ENCODE measurements at regions not wholly inside any gene's neighbourhood (a gene's known extent, or its start where the extent isn't known, plus 50 kb on each side); places are given as distances from the start of the nearest gene placed in this dataset.
"Not testable (repeated sequence)": the region's sequence is repeated elsewhere in the genome, so short reads cannot be mapped to it uniquely, and the experiment has no call there.

GRCh38 chr6:6748001-6748400, 159.5 kb downstream of the LY86 start:
- no peak for DNase-seq (ENCODE audit: low read depth in 2 of 2, low spot score in 1 of 2)

DNA sequence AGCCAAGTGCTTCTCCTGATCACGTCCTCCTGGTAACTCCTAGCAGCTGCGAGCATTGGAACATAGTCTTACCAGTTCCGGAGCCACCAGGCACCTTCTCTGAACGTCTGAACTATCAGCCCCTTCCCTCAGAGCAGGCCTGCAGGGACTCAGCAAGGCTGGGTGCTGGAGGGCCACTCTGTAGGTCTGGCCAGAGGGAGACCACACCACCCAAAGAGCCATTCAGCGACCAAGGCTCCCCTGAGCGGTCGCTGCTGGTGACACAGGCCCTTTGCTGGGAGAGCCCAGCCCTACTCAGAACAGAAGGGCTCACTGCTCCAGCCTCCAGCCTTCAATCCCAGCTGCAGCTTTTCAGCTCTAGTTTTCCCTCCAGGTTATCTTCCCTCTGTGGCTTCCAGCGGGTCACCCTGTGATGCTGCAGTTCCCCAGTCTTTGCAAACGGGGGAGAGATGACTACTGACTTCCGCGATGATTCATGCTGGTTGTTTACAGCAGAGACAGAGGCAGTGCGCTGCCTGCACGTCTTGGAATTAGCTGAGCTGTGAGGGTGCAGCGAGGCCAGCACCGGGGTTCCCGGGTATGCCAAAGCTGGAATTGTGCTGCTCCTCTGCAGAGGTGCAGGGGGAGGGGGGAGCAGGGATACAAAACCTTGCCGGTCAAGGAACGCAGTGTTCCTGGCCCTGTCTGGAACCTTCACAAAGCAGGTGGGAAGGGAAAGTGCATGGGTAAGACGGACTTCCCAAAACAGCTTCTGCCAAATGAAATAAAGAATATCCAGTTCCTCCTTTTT, 161.4 kb downstream of the LY86 start:
- no peak for DNase-seq (ENCODE audit: low read depth in 2 of 2, low spot score in 1 of 2)

GRCh38 chr6:6750594-6751265, 162.2 kb downstream of the LY86 start:
- no peak for DNase-seq (ENCODE audit: low read depth in 2 of 2, low spot score in 1 of 2)

- DNase-seq (ENCODE audit: low read depth in 2 of 2, low spot score in 1 of 2): no peak
Observed at GRCh38 chr6:6751266-6751596, 162.7 kb downstream of the LY86 start.

GRCh38 chr6:6751619-6752023, 163.1 kb downstream of the LY86 start:
- no peak for DNase-seq (ENCODE audit: low read depth in 2 of 2, low spot score in 1 of 2)

DNA sequence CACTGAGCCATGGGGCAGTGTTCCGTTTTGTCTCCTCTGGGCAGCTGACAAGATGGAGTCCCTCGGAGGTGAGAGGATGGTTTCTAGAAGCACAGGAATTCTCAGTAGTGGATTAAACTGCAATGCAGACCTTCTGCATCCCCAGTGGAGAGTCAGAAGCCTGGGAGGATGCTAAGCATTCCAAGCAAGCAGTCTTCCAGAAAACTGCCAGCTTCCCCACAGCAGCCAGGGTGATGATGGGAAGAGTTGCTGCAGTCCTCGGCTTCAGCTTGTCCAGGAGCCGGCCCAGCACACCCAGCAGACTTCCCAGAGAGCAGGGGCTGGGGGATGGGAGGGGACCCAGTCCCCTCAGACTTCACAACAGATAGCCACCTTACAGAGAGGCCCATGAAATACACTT, 163.6 kb downstream of the LY86 start:
- no peak for DNase-seq (ENCODE audit: low read depth in 2 of 2, low spot score in 1 of 2)

DNA sequence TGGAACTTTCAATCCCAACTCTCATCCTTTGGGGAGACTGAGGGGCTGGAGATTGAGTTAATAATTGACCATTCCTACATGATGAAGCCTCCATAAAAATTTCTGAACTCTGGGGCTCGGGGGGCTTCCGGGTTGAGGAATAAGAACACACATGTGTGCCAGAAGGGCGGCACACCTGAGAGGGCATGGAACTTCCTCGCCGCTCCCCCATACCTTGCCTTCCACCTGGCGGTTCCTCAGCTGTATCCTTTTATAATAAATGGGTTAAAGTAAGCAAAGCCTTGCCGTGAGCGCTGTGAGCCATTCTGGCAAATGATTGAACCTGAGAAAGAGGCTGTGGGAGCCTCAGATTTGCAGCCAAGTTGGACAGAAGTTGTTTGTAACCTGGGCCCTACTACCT, 164.8 kb downstream of the LY86 start:
- no peak for DNase-seq (ENCODE audit: low read depth in 2 of 2, low spot score in 1 of 2)

- no peak for DNase-seq (ENCODE audit: low read depth in 2 of 2, low spot score in 1 of 2)
Observed at GRCh38 chr6:6756526-6756925, 168.0 kb downstream of the LY86 start.

GRCh38 chr6:6758546-6758914, 170.0 kb downstream of the LY86 start:
- DNase-seq (ENCODE audit: low read depth in 2 of 2, low spot score in 1 of 2): no peak

DNA sequence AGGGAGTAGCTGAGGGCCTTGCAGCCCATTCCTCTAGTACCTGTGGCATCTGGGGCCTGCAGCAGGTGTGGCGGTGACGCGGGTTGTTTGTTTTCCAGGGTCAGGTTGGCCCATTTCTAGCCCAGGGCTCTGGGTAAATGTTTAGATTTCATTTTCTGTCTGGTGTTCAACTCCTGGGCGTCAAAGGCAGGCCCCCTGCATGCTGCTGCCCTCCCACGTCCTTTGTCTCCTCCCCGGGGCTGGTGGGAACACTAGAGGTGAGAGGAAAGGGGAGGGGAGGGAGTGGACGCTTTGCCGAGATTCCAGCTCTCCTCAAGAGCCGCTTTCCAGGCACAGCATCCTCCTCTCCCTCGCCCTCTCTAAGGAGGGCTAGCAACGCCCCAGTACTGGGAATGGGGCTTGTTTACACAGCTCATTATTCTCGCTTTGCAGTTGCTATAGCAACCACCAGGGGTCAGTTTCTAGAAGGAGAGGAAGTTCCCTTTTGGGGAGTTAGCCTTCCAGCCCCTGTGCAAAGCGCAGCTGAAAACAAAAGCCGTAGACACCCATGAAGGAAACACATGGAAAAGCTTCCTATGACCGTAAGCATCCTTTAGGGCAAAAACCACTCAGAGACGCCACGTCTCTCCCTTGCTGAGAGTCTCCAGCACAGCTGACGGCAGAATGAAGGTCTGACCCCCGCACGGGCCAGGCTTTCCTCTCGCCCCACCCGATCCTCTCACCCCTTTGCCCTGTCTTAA, 170.6 kb downstream of the LY86 start:
- no peak for DNase-seq (ENCODE audit: low read depth in 2 of 2, low spot score in 1 of 2)

DNA sequence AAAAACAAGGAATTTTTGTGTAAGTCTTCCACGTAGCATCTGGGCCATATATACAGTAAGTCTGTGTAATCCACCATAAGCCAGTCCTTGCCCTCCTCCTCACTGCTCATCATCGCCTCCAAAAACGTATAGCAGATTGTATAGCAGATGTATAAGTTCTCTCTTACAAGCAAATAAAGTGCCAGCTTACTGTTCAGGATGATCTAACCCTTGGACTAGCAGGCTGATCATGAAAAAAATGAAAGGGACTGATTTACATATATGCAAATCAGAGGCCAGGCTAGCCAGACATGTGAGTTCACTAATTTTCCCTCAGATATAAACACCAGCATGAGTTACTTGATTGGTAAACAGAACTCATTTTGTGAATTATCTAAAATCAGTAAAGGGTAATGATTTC, 171.5 kb downstream of the LY86 start:
- DNase-seq (ENCODE audit: low read depth in 2 of 2, low spot score in 1 of 2): no peak

GRCh38 chr6:6762566-6762965, 174.0 kb downstream of the LY86 start:
- not testable (repeated sequence) for DNase-seq (ENCODE audit: low read depth in 2 of 2, low spot score in 1 of 2)

GRCh38 chr6:6764764-6765434, 176.4 kb downstream of the LY86 start:
- DNase-seq (ENCODE audit: low read depth in 2 of 2, low spot score in 1 of 2): no peak

DNA sequence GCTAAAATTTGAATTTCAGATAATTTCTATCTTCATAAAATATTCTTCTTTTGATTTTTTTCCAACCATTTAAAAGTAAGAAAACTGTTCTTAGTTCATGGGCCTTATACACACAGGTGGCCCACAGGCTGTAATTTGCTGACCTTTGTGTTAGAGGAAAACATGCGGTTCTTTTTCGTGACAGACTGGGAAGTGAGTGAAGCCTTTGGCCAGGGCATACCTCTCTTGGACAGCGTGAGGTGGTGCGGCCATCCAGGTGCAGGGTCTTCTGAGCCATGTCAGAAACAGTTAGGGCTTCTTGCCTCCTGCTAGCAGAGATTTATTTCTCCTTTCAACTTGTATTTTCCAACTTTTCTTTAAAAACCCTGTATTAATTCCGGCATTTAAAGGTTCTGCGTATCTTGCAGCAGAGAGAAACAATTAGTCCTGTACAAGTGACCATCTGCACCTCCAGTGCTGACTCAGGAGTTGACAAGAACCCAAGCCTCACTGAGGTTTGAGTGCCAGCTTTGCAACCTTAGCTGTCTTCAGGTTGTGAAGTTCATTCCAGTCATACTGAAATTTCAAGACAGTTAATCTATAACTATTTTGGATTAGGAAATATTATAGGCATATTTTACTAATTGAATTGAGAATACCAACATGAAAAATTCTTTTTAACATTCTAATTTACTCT, 177.8 kb downstream of the LY86 start:
- no peak for DNase-seq (ENCODE audit: low read depth in 2 of 2, low spot score in 1 of 2)

DNA sequence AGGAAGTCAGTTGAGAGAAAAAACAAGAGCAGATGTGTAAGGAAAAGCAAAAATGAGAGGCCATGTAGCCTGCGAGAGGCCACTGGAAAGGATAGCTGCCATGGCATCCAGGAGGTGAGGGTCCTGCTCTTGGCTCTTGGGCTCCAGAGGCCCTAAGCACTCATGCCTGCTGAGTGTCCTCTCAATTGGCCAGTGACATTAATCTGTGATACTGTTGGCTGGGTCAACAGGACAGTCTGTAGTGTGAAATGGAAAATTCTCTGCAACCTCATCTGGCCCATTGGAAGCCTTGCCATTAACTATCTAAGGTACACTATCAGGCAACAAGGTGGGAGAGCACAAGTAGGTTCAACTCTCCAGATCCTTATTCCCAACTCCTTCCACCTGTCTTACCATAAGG, 180.9 kb downstream of the LY86 start:
- no peak for DNase-seq (ENCODE audit: low read depth in 2 of 2, low spot score in 1 of 2)

DNA sequence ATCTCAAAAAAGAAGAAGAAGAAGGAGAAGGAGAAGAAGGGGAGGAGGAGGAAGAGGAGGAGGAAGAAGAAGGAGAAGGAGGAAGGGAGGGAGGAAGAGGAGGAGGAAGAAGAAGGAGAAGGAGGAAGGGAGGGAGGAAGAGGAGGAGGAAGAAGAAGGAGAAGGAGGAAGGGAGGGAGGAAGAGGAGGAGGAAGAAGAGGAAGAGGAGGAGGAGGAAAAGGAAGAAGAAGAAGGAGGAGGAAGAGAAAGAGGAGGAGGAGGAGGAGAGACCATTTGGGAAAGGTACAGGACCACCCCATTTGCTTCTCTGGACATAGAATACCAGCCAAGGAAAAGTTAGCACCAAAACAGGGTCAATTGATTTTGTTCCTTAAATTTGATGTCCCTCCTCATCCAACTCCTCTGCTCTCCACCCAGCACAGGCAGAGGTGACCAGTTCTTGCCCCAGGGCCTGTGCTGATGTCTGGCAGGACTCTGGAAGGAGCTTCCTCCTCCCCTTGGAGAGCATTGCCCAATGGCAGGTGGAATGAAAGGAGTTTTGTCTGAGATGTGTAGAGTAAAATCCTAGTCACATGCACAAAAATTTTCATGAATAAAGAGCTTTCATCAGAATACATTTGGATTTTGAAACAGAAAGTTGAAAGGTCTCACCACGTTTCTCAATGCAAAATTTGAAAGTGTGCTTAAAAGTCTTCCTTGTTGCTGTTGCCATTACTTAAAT, 182.9 kb downstream of the LY86 start:
- no peak for DNase-seq (ENCODE audit: low read depth in 2 of 2, low spot score in 1 of 2)

- DNase-seq (ENCODE audit: low read depth in 2 of 2, low spot score in 1 of 2): no peak
Observed at GRCh38 chr6:6771964-6772363, 183.4 kb downstream of the LY86 start.

DNA sequence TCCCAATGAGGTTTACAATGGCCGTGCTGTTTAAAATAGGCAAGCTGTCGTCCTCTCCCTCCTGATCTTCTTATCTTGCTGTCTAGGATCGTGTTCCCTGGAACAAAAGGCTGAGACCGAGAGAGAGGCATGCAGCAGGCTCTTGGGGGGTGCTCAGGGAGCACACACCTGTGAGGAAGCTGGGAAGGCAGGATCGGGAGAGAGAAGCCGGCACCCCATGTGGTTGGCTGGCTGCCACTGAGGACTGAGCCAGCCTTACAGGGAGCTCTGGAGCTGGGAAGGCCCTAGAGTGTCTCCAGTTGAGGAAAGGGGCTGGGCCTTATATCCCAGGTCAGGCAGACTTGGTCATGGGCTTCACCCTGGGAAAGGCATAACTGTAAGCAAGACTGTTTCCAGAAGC, 184.2 kb downstream of the LY86 start:
- DNase-seq (ENCODE audit: low read depth in 2 of 2, low spot score in 1 of 2): no peak

DNA sequence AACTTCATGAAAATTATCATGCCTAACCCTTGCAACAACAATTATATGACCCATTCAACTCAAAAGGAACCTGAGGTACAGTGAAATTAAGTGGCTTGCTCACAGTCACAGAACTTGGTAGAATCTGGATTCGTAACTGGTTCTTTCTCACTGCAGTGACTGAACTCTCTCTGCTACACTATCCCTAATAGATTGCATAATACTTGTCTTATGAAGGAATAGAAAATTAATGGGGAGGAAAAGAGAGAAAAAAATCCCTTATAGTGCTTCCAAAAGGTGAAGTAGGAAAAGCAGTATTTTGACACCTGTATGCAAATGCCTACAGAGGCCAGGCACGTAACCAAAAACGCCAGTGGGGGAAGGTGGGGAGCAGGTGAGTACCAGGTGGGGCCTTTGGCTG, 186.6 kb downstream of the LY86 start:
- no peak for DNase-seq (ENCODE audit: low read depth in 2 of 2, low spot score in 1 of 2)

DNA sequence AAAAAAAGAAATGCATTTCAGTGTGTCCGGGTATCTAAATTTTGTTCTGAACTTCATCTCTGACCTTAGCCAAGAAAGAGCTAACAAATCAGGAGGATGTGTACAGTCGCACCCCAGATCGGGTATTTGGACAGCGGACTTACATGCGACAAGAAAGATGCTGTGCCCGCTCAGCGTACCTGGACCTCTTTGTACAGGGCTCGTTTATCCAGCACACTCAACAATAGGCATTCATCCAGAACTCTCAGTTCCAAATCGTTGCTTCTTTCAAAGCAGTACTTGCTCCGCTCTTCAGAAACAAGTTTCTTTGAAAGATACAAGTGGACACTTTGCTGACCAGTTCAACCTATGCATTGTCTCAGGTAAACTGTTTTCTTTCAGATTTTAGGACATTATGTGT, 191.7 kb downstream of the LY86 start:
- no peak for DNase-seq (ENCODE audit: low read depth in 2 of 2, low spot score in 1 of 2)

Measured in stimulated activated CD8-positive, alpha-beta memory T cell treated with anti-CD3 and anti-CD28 coated beads, Interleukin-4, amount 100 ng/mL, for 1 hour (primary cell).